ENCODE measurements at regions not wholly inside any gene's neighbourhood (a gene's known extent, or its start where the extent isn't known, plus 50 kb on each side); places are given as distances from the start of the nearest gene placed in this dataset.

DNA sequence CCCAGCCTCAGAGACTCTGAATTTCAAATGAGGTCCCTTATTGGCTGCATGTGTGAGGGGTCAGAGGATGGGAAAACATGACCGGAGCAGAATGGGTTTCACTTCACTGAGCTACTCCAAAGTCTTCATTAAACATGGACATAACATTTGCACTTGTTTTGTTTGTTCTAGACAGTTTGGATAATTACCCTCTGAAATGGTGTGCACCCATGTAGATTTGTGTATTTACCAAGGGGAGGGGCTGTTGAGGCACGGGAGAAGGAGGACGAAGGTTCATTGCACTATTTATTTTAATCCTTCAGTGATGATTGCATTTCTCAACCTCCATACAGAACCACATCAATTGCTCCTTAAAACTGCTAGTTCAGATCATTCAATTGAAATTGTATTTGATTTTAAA, 364.2 kb downstream of the TFAP2B start:
- TF ChIP-seq POLR2A (IDR thresholded peaks at IDR 0.05; ENCODE audit: low read length), result no peak
- no peak for TF ChIP-seq GATA1 (IDR thresholded peaks at IDR 0.05; ENCODE audit: low read depth, low read length)

Data from erythroblast (primary cell).